ENCODE measurements at regions not wholly inside any gene's neighbourhood (a gene's known extent, or its start where the extent isn't known, plus 50 kb on each side); places are given as distances from the start of the nearest gene placed in this dataset.

GRCh38 chr13:89900104-89900765, 1447.3 kb upstream of the MIR17HG start:
- TF ChIP-seq SUZ12 (IDR thresholded peaks at IDR 0.05; ENCODE audit: extremely low read depth, insufficient read depth, insufficient read length) (no peak), YY1 (IDR thresholded peaks at IDR 0.05; ENCODE audit: insufficient read depth, insufficient read length) (no peak)
